ENCODE measurements at regions not wholly inside any gene's neighbourhood (a gene's known extent, or its start where the extent isn't known, plus 50 kb on each side); places are given as distances from the start of the nearest gene placed in this dataset.
A peak's percentile ranks its signal among the peaks of the same experiment; 100 is the strongest.
"Not testable (repeated sequence)": the region's sequence is repeated elsewhere in the genome, so short reads cannot be mapped to it uniquely, and the experiment has no call there.

GRCh38 chr2:149814901-149815300, 227.3 kb upstream of the MMADHC start:
- DNase-seq (ENCODE audit: low read depth in 2 of 2), result no peak

GRCh38 chr2:149814049-149814448, 226.5 kb upstream of the MMADHC start:
- no peak for DNase-seq (ENCODE audit: low read depth in 2 of 2)

DNA sequence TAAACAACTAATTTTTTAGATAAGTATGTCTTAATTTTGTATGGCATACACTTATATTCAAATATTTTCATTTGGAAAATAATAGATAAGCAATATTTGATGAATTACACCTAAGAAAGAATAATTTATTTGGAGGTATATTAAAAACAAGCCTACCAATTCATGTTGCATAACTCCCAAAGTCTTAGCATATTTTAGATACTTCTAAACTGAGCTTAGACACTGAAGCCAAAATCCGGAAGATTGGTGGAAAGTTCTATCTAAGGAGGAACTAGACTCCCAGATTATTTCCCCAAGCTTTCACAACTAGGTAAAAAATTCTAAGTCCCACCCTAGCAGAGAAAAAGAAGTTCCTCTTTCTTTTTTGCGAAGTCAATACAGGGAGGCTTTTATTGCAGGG, 221.0 kb upstream of the MMADHC start:
- no peak for DNase-seq (ENCODE audit: low read depth in 2 of 2)

- DNase-seq (ENCODE audit: low read depth in 2 of 2), result no peak
Observed at GRCh38 chr2:149806651-149807050, 219.1 kb upstream of the MMADHC start.

DNA sequence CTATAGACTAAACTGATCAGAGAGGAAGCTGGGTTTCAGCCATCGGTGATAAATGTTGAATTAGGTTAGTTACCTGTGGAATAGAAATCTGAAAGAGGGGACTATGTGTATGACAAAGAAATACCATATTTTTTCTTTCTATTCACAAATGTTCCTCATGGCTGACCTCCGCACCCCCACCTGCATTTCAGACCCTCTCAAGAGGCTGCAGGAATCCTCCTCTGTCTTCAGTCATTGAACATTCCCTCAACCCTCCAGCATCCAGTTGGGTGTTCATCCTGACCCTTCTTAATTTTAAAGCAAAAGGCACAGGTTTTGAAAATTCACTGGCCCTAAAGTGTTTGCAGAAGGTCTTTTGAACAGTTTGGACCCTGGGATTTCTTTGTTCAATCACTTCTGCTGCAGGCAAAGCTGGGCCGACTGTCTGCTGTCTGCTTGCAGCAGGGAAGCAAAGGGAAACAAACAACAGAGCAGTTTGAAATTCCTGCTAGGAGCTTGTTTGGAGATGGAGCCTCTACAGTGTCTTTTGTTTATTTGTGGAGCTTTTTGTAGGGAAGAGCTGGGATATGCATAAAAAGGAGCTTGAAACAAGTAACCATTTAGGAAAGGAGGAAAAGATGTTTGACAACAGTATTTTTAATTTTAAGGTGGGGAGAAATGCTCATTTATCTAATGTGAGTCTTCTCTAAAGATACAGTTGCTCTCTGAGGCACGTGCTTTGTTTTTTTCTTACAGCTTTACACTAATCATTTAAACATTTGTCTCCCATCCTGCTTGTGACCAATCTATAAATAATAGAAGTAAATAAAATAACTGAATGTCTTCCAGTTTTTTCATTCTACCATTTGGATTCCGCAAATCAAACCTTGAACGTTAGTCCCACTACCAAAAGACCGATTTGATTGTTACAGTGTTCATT, 213.3 kb upstream of the MMADHC start:
- no peak for DNase-seq (ENCODE audit: low read depth in 2 of 2)

DNA sequence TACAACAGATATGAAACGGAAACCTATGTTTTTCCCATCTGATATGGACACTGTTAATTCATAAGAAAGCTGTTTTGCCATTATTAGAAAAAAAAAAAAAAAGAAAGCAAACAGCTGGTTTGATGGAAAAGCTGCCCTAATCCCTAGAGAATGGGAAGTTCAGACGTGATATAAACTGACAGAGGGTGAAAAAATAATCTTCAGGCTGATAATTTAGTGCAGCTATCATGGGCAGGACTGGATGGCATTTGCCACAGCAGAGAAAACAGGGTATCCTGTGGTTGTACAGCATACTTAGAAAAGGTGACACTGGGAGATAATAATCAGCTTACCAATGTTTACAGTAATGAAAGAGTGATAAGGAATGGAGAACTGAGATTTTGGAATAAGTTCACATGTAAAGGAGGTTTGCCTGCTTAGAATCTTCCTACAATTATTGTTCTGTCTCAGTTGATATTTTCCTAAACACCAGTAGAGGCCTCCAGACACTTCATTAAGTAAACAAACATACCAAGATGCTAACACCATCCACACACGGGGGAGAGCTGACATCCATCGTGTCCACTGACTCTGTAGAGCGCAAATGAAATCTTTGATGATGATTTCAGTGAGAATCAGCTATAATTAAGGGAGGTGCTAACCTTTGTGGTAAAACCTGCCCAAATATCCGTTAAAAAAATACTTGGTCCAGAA, 211.6 kb upstream of the MMADHC start:
- no peak for DNase-seq (ENCODE audit: low read depth in 2 of 2)

GRCh38 chr2:149797030-149797429, 209.5 kb upstream of the MMADHC start:
- DNase-seq (ENCODE audit: low read depth in 2 of 2), result no peak

- DNase-seq (ENCODE audit: low read depth in 2 of 2), result no peak
Observed at GRCh38 chr2:149789549-149789948, 202.0 kb upstream of the MMADHC start.

- DNase-seq (ENCODE audit: low read depth in 2 of 2), result no peak
Observed at GRCh38 chr2:149787206-149787605, 199.6 kb upstream of the MMADHC start.

GRCh38 chr2:149783284-149783683, 195.7 kb upstream of the MMADHC start:
- DNase-seq (ENCODE audit: low read depth in 2 of 2), result no peak

DNA sequence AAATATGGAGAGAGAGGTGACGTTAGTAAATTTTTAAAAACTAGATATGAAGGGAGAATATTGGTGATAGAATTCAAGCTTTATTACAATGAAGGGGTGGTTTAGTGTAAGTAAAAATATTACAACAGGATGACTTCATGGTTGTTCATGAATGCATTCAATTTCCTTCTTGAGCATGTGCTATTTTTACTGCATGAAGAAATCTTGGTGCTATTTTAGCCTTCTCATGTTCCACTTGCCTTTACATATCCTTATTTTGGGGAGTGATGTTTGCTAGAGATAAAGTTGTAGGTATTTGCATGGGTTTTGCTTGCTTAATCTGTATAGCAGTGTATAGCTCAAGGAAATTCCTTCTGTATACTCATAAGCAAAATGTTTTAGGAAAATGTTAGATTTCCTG, 195.0 kb upstream of the MMADHC start:
- DNase-seq (ENCODE audit: low read depth in 2 of 2), result no peak

- DNase-seq (ENCODE audit: low read depth in 2 of 2), result no peak
Observed at GRCh38 chr2:149781263-149781808, 193.8 kb upstream of the MMADHC start.

- DNase-seq (ENCODE audit: low read depth in 2 of 2), result no peak
Observed at GRCh38 chr2:149773006-149773405, 185.4 kb upstream of the MMADHC start.

GRCh38 chr2:149768320-149768799, 180.8 kb upstream of the MMADHC start:
- DNase-seq (ENCODE audit: low read depth in 2 of 2), result peak in 1 of 2 experiments; percentile 39

GRCh38 chr2:149767516-149767974, 180.0 kb upstream of the MMADHC start:
- DNase-seq (ENCODE audit: low read depth in 2 of 2), result no peak

GRCh38 chr2:149766339-149766738, 178.8 kb upstream of the MMADHC start:
- no peak for DNase-seq (ENCODE audit: low read depth in 2 of 2)

DNA sequence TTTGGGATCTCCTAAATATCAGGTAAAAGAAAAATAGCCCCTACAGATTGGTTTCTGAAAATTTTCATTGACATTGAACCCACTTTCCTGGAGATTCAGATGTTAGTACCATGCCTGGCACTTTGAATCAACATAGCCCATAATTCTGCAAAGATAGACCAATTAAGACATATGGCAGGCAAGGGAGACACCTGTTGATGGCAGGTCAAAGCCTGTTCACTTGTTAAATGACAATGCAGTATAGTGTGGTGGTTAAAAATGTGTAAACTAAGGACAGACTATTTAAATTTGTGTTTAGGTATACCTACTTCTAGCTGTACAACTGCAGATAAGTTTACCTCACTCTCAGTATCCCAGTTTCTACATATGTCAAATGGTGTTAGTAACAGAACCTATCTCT, 178.1 kb upstream of the MMADHC start:
- no peak for DNase-seq (ENCODE audit: low read depth in 2 of 2)

DNA sequence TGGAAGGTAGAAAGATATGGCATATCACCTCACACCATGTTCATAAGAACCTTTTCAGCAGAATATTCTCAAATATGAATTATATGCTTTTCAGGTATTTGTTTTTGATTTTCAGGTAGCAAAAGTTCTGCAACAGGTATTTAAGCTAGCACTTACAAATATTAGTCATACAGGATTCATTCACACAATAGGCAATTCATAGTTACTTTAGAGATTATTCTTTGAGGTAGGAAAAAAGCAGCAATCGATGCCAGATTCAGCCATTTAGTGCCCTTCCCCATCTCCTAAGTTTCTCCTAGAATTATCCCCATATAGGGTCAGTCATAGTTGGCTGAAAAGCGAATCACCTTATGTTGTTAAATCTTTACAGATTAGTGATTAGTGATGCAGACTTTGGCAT, 177.4 kb upstream of the MMADHC start:
- DNase-seq (ENCODE audit: low read depth in 2 of 2), result no peak

DNA sequence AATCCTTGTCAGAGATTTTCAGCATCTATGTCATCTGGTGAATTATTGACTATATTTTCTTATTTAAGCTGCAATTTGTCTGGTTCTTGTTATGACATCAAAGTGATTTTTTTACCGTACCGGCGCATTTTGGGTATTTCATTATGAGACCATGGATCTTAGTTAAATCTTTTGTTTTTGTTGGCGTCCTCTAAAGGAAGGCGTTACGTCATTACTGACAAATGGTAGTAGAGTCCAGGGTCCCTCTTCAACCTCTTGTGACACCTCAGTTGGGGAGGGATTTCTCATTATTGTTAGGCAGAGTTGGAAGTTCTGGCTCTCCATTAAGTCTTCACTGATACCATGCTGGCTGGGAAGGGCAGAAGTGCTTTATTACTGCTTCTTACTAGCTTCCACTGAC, 175.8 kb upstream of the MMADHC start:
- no peak for DNase-seq (ENCODE audit: low read depth in 2 of 2)

- no peak for DNase-seq (ENCODE audit: low read depth in 2 of 2)
Observed at GRCh38 chr2:149761611-149762010, 174.0 kb upstream of the MMADHC start.

- not testable (repeated sequence) for DNase-seq (ENCODE audit: low read depth in 2 of 2)
Observed at GRCh38 chr2:149759382-149759781, 171.8 kb upstream of the MMADHC start.

GRCh38 chr2:149754722-149755121, 167.1 kb upstream of the MMADHC start:
- not testable (repeated sequence) for DNase-seq (ENCODE audit: low read depth in 2 of 2)

- no peak for DNase-seq (ENCODE audit: low read depth in 2 of 2)
Observed at GRCh38 chr2:149747456-149747855, 159.9 kb upstream of the MMADHC start.
